DND-41 (cell line): ENCODE measurements at regions not wholly inside any gene's neighbourhood (a gene's known extent, or its start where the extent isn't known, plus 50 kb on each side); places are given as distances from the start of the nearest gene placed in this dataset.

ENCODE experiments used
- ATAC-seq: fragments of 200-7000 bp; cut with Tn5 transposase; 3 replicates; pipeline ENCODE4 v1.9.1; 2021; ENCODE audit warnings: low read depth; ENCODE audit not compliant: insufficient read depth
- DNase-seq: peaks from one replicate; pipeline ENCODE4 v3.0.0-alpha.2; 2020
- H2AFZ ChIP-seq: 2 replicates; pipeline ENCODE4 v1.6.0; 2012; ENCODE audit warnings: low read depth, low read length
- H3K27ac ChIP-seq: 2 replicates; pipeline ENCODE4 v1.5.1; 2012; ENCODE audit warnings: low read length, inconsistent platforms
- H3K27me3 ChIP-seq: fragments of 200-600 bp; sonication (generic); 2 replicates; pipeline ENCODE4 v1.6.0; 2012; ENCODE audit warnings: low read length, mild to moderate bottlenecking, inconsistent platforms; ENCODE audit not compliant: insufficient read depth, poor library complexity
- H3K36me3 ChIP-seq: 2 replicates; pipeline ENCODE4 v1.5.1; 2012; ENCODE audit warnings: low read length, inconsistent platforms; ENCODE audit not compliant: insufficient read depth
- H3K4me1 ChIP-seq: 2 replicates; pipeline ENCODE4 v1.5.1; 2012; ENCODE audit warnings: mild to moderate bottlenecking, low read length; ENCODE audit not compliant: insufficient read depth
- H3K4me2 ChIP-seq: 2 replicates; pipeline ENCODE4 v1.6.0; 2012; ENCODE audit warnings: mild to moderate bottlenecking, moderate library complexity, low read length, inconsistent platforms; ENCODE audit not compliant: insufficient read depth
- H3K4me3 ChIP-seq, 2 experiments: fragments of 200-600 bp in 1 of 2; shearing (Covaris generic) in 1 of 2; 2 replicates each; pipeline ENCODE4 v1.5.1; 2012 to 2016; ENCODE audit warnings: inconsistent platforms in 2 of 2, low read length in 2 of 2, mild to moderate bottlenecking in 2 of 2, low read depth in 1 of 2, moderate library complexity in 1 of 2
- H3K79me2 ChIP-seq: 2 replicates; pipeline ENCODE4 v1.6.0; 2012; ENCODE audit warnings: low read length, inconsistent platforms; ENCODE audit not compliant: insufficient read depth
- H3K9ac ChIP-seq: 2 replicates; pipeline ENCODE4 v1.6.0; 2012; ENCODE audit warnings: low read depth, mild to moderate bottlenecking, inconsistent platforms, low read length, moderate library complexity
- H3K9me3 ChIP-seq: 2 replicates; pipeline ENCODE4 v1.5.1; 2012; ENCODE audit warnings: low read length, moderate library complexity, mild to moderate bottlenecking, inconsistent platforms; ENCODE audit not compliant: insufficient read depth, severe bottlenecking
- H4K20me1 ChIP-seq: 2 replicates; pipeline ENCODE4 v1.6.0; 2012; ENCODE audit warnings: low read length; ENCODE audit not compliant: insufficient read depth
- EZH2 ChIP-seq: IDR thresholded peaks from 3 replicates; pipeline ENCODE4 v1.6.1; 2012; ENCODE audit warnings: borderline replicate concordance, low read depth, mild to moderate bottlenecking, moderate library complexity, low read length, inconsistent platforms; ENCODE audit not compliant: severe bottlenecking
- TF ChIP-seq, protein P1 (sequence below): IDR thresholded peaks from 2 replicates; pipeline ENCODE4 v1.5.1; 2012; ENCODE audit warnings: borderline replicate concordance, low read length, moderate library complexity, mild to moderate bottlenecking; ENCODE audit not compliant: poor library complexity, severe bottlenecking; ENCODE audit errors: extremely low read depth

DNA sequence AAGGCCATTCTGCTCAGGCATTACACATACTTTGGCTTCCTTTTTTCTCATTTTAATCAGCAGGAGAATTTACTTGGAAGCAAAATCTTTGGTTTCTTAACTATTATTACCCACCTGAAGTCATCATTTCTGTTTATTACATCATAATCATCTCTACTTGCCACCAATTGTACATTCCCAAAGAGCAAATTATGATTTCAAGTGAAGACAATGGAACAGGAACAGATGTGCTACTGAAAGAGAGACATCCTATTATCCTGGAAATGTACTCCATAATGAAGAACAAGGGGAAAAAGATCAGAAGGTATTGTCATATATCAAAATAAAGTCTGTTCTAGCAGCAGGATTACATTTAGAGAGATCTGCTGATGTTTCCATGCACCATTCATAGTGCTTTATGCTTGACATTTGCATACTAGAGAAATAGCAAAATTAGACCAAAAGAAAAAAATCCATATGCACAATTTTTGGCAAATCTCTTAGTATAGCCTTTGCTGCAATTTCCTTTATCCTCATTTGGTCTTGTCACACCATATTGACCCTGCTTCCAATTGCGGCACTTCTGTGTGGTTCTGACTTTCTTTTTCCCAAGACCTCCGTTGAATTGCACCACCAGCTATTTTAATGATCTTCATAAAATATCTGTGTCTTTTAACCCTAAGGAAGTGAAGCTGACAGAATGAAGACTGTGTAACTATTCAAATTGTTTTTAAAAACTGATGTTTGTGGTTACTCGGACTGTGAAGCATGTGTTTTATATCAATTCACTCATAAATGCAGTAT lies 683.8 kb downstream of the ZNF385D start:
- ATAC-seq (no peak), DNase-seq (no peak)
- Histone ChIP-seq H3K36me3 (no peaks in the 10 kb centered on the region), H2AFZ (no peak overlapping the region), H3K9me3 (no peaks in the 10 kb centered on the region), H3K27me3 (no peaks in the 10 kb centered on the region), H4K20me1 (no peaks in the 10 kb centered on the region), H3K4me1 (no peaks in the 10 kb centered on the region), H3K27ac (no peak overlapping the region), H3K79me2 (no peaks in the 10 kb centered on the region), H3K9ac (no peak overlapping the region), H3K4me3 (no peak overlapping the region), H3K4me2 (no peak overlapping the region)
- no peak for TF ChIP-seq EZH2
- TF ChIP-seq, protein P1, sequence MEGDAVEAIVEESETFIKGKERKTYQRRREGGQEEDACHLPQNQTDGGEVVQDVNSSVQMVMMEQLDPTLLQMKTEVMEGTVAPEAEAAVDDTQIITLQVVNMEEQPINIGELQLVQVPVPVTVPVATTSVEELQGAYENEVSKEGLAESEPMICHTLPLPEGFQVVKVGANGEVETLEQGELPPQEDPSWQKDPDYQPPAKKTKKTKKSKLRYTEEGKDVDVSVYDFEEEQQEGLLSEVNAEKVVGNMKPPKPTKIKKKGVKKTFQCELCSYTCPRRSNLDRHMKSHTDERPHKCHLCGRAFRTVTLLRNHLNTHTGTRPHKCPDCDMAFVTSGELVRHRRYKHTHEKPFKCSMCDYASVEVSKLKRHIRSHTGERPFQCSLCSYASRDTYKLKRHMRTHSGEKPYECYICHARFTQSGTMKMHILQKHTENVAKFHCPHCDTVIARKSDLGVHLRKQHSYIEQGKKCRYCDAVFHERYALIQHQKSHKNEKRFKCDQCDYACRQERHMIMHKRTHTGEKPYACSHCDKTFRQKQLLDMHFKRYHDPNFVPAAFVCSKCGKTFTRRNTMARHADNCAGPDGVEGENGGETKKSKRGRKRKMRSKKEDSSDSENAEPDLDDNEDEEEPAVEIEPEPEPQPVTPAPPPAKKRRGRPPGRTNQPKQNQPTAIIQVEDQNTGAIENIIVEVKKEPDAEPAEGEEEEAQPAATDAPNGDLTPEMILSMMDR = no peak

DNA sequence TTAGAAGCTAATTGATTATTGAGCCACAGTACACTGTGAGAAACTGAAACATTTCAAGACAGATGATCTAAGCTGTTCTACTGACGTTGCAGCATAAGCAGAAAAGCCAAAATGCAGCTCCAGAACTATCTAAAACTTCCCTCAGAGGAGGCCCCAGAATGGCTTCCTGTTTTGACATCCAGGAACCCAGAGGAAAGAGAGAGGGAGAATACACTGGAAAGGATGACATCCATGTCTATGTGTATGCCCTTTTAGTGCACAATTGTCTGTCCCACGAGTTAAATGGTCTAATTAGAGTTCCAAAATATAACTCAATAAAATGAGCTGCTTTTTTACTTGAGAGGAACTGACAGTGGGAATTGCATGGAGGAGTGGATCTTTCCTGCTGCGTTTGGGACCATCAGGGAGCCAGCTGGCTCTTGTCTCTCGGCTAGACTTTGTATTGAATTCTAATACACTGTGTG lies 688.1 kb downstream of the ZNF385D start:
- Histone ChIP-seq H3K36me3 (no peaks in the 10 kb centered on the region), H4K20me1 (no peaks in the 10 kb centered on the region), H3K79me2 (no peaks in the 10 kb centered on the region), H3K4me2 (no peak overlapping the region), H3K9me3 (no peaks in the 10 kb centered on the region), H3K4me3 (no peak overlapping the region), H3K4me1 (no peaks in the 10 kb centered on the region), H3K27me3 (no peaks in the 10 kb centered on the region), H3K27ac (no peak overlapping the region), H2AFZ (no peak overlapping the region), H3K9ac (no peak overlapping the region)
- TF ChIP-seq EZH2 = no peak
- TF ChIP-seq, protein P1 = no peak
- DNase-seq (no peak), ATAC-seq (no peak)

DNA sequence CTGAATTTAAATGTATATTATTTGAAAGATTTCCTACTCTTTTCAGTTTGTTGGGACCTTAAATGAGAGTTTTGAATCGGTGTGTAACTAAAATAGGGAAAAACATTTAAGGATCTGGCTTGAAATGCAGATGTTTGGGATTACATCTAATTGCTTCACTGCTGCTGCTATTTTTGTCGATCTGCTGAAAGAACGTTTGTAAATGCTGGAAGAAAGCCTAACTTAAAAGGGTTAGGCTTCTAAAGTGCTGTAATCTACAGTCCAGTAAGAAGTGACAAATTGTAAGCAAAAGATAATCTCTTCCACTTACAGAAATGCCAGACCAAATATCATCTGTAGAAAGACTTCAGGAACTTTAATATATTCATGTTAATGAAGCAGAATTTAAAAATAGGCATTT lies 691.6 kb downstream of the ZNF385D start:
- no peak overlapping the region for H3K27ac ChIP-seq
- H3K4me1 ChIP-seq = no peaks in the 10 kb centered on the region
- no peak overlapping the region for H3K9ac ChIP-seq
- no peaks in the 10 kb centered on the region for H3K36me3 ChIP-seq
- DNase-seq (no peak), ATAC-seq (no peak)
- no peaks in the 10 kb centered on the region for H3K9me3 ChIP-seq
- no peaks in the 10 kb centered on the region for H4K20me1 ChIP-seq
- H3K27me3 ChIP-seq = no peaks in the 10 kb centered on the region
- no peak overlapping the region for H3K4me2 ChIP-seq
- no peak for TF ChIP-seq EZH2
- TF ChIP-seq, protein P1 = no peak
- H2AFZ ChIP-seq = no peak overlapping the region
- no peak overlapping the region for H3K4me3 ChIP-seq
- no peaks in the 10 kb centered on the region for H3K79me2 ChIP-seq
